ENCODE measurements at regions not wholly inside any gene's neighbourhood (a gene's known extent, or its start where the extent isn't known, plus 50 kb on each side); places are given as distances from the start of the nearest gene placed in this dataset.
"Not testable (repeated sequence)": the region's sequence is repeated elsewhere in the genome, so short reads cannot be mapped to it uniquely, and the experiment has no call there.

- H3K9me3 ChIP-seq (ENCODE audit: control insufficient read depth in 3 of 3, low read length in 3 of 3) = no peaks in the 10 kb centered on the region
- H3K36me3 ChIP-seq (ENCODE audit: control insufficient read depth in 3 of 3, insufficient read depth in 3 of 3, low read length in 3 of 3) = no peaks in the 10 kb centered on the region
Measured at GRCh38 chr20:40965671-40966070, 63.0 kb upstream of the TOP1 start.

GRCh38 chr20:40966103-40966502 is 62.5 kb upstream of the TOP1 start:
- H3K36me3 ChIP-seq (ENCODE audit: control insufficient read depth in 3 of 3, insufficient read depth in 3 of 3, low read length in 3 of 3) = no peaks in the 10 kb centered on the region
- H3K4me1 ChIP-seq (ENCODE audit: control insufficient read depth in 3 of 3, insufficient read depth in 3 of 3, low read length in 3 of 3) = peaks cover 6 to 8% (median 6%) of the 10 kb centered on the region in 3 donors
- no peak overlapping the region for H3K4me3 ChIP-seq (ENCODE audit: low read length in 3 of 3)
- peaks cover 0 to 4% (median 0%) of the 10 kb centered on the region in 3 donors for H3K27me3 ChIP-seq (ENCODE audit: control insufficient read depth in 3 of 3, insufficient read depth in 3 of 3, low read length in 3 of 3)
- no peak overlapping the region for H3K9ac ChIP-seq (ENCODE audit: low read depth in 1 of 3, low read length in 3 of 3)
- no peak overlapping the region for H3K27ac ChIP-seq (ENCODE audit: low read depth, low read length)
- H3K9me3 ChIP-seq (ENCODE audit: control insufficient read depth in 3 of 3, low read length in 3 of 3) = no peaks in the 10 kb centered on the region

More at GRCh38 chr20:40965671-40966070, 63.0 kb upstream of the TOP1 start:
- Histone ChIP-seq H3K4me3 (ENCODE audit: low read length in 3 of 3) (no peak overlapping the region), H3K4me1 (ENCODE audit: control insufficient read depth in 3 of 3, insufficient read depth in 3 of 3, low read length in 3 of 3) (peaks cover 6 to 10% (median 6%) of the 10 kb centered on the region in 3 donors), H3K27me3 (ENCODE audit: control insufficient read depth in 3 of 3, insufficient read depth in 3 of 3, low read length in 3 of 3) (peaks cover 0 to 4% (median 0%) of the 10 kb centered on the region in 3 donors), H3K9ac (ENCODE audit: low read depth in 1 of 3, low read length in 3 of 3) (no peak overlapping the region), H3K27ac (ENCODE audit: low read depth, low read length) (no peak overlapping the region)

GRCh38 chr20:40966516-40967185 is 62.0 kb upstream of the TOP1 start:
- H3K4me3 ChIP-seq (ENCODE audit: low read length in 3 of 3) = no peak overlapping the region

GRCh38 chr20:40967700-40968099 is 60.9 kb upstream of the TOP1 start:
- Histone ChIP-seq H3K27me3 (ENCODE audit: control insufficient read depth in 3 of 3, insufficient read depth in 3 of 3, low read length in 3 of 3) (no peaks in the 10 kb centered on the region), H3K4me1 (ENCODE audit: control insufficient read depth in 3 of 3, insufficient read depth in 3 of 3, low read length in 3 of 3) (peaks cover 4 to 6% (median 5%) of the 10 kb centered on the region in 3 donors), H3K36me3 (ENCODE audit: control insufficient read depth in 3 of 3, insufficient read depth in 3 of 3, low read length in 3 of 3) (no peaks in the 10 kb centered on the region), H3K4me3 (ENCODE audit: low read length in 3 of 3) (no peak overlapping the region), H3K27ac (ENCODE audit: low read depth, low read length) (no peak overlapping the region), H3K9ac (ENCODE audit: low read depth in 1 of 3, low read length in 3 of 3) (no peak overlapping the region), H3K9me3 (ENCODE audit: control insufficient read depth in 3 of 3, low read length in 3 of 3) (no peaks in the 10 kb centered on the region)

More at GRCh38 chr20:40966516-40967185, 62.0 kb upstream of the TOP1 start:
- Histone ChIP-seq H3K36me3 (ENCODE audit: control insufficient read depth in 3 of 3, insufficient read depth in 3 of 3, low read length in 3 of 3) (no peaks in the 10 kb centered on the region), H3K4me1 (ENCODE audit: control insufficient read depth in 3 of 3, insufficient read depth in 3 of 3, low read length in 3 of 3) (peaks cover 4 to 6% (median 6%) of the 10 kb centered on the region in 3 donors), H3K27me3 (ENCODE audit: control insufficient read depth in 3 of 3, insufficient read depth in 3 of 3, low read length in 3 of 3) (peaks cover 0 to 4% (median 0%) of the 10 kb centered on the region in 3 donors), H3K27ac (ENCODE audit: low read depth, low read length) (no peak overlapping the region), H3K9me3 (ENCODE audit: control insufficient read depth in 3 of 3, low read length in 3 of 3) (no peaks in the 10 kb centered on the region), H3K9ac (ENCODE audit: low read depth in 1 of 3, low read length in 3 of 3) (no peak overlapping the region)

- H3K4me3 ChIP-seq (ENCODE audit: low read length in 3 of 3) = peak overlapping the region; percentile 60 to 75 (median 73)
- H3K4me1 ChIP-seq (ENCODE audit: control insufficient read depth in 3 of 3, insufficient read depth in 3 of 3, low read length in 3 of 3); H3K36me3 ChIP-seq (ENCODE audit: control insufficient read depth in 3 of 3, insufficient read depth in 3 of 3, low read length in 3 of 3); H3K9me3 ChIP-seq (ENCODE audit: control insufficient read depth in 3 of 3, low read length in 3 of 3); H3K27ac ChIP-seq (ENCODE audit: low read depth, low read length); H3K27me3 ChIP-seq (ENCODE audit: control insufficient read depth in 3 of 3, insufficient read depth in 3 of 3, low read length in 3 of 3): not testable (repeated sequence)
- H3K9ac ChIP-seq (ENCODE audit: low read depth in 1 of 3, low read length in 3 of 3) = peak overlapping the region in 2 of 3 donors; percentile 40 to 43
Measured at GRCh38 chr20:40968816-40969562, 59.6 kb upstream of the TOP1 start.

GRCh38 chr20:40970218-40970617 is 58.4 kb upstream of the TOP1 start:
- Histone ChIP-seq H3K9me3 (ENCODE audit: control insufficient read depth in 3 of 3, low read length in 3 of 3) (no peaks in the 10 kb centered on the region), H3K27ac (ENCODE audit: low read depth, low read length) (no peak overlapping the region), H3K36me3 (ENCODE audit: control insufficient read depth in 3 of 3, insufficient read depth in 3 of 3, low read length in 3 of 3) (no peaks in the 10 kb centered on the region), H3K9ac (ENCODE audit: low read depth in 1 of 3, low read length in 3 of 3) (peak overlapping the region in 1 of 3 donors; percentile 25), H3K4me3 (ENCODE audit: low read length in 3 of 3) (no peak overlapping the region), H3K27me3 (ENCODE audit: control insufficient read depth in 3 of 3, insufficient read depth in 3 of 3, low read length in 3 of 3) (no peaks in the 10 kb centered on the region), H3K4me1 (ENCODE audit: control insufficient read depth in 3 of 3, insufficient read depth in 3 of 3, low read length in 3 of 3) (peaks cover 3 to 4% (median 3%) of the 10 kb centered on the region in 3 donors)

- Histone ChIP-seq H3K4me3 (ENCODE audit: low read length in 3 of 3) (no peak overlapping the region), H3K27ac (ENCODE audit: low read depth, low read length) (no peak overlapping the region), H3K36me3 (ENCODE audit: control insufficient read depth in 3 of 3, insufficient read depth in 3 of 3, low read length in 3 of 3) (no peaks in the 10 kb centered on the region), H3K4me1 (ENCODE audit: control insufficient read depth in 3 of 3, insufficient read depth in 3 of 3, low read length in 3 of 3) (no peaks in the 10 kb centered on the region), H3K9me3 (ENCODE audit: control insufficient read depth in 3 of 3, low read length in 3 of 3) (peaks cover 0 to 2% (median 0%) of the 10 kb centered on the region in 3 donors), H3K9ac (ENCODE audit: low read depth in 1 of 3, low read length in 3 of 3) (no peak overlapping the region), H3K27me3 (ENCODE audit: control insufficient read depth in 3 of 3, insufficient read depth in 3 of 3, low read length in 3 of 3) (no peaks in the 10 kb centered on the region)
Measured at GRCh38 chr20:40977218-40977617, 51.4 kb upstream of the TOP1 start.

GRCh38 chr20:40978761-40979160 is 49.9 kb upstream of the TOP1 start:
- Histone ChIP-seq H3K4me3 (ENCODE audit: low read length in 3 of 3) (no peak overlapping the region), H3K27me3 (ENCODE audit: control insufficient read depth in 3 of 3, insufficient read depth in 3 of 3, low read length in 3 of 3) (no peaks in the 10 kb centered on the region), H3K27ac (ENCODE audit: low read depth, low read length) (no peak overlapping the region), H3K9ac (ENCODE audit: low read depth in 1 of 3, low read length in 3 of 3) (no peak overlapping the region), H3K36me3 (ENCODE audit: control insufficient read depth in 3 of 3, insufficient read depth in 3 of 3, low read length in 3 of 3) (no peaks in the 10 kb centered on the region), H3K4me1 (ENCODE audit: control insufficient read depth in 3 of 3, insufficient read depth in 3 of 3, low read length in 3 of 3) (no peaks in the 10 kb centered on the region), H3K9me3 (ENCODE audit: control insufficient read depth in 3 of 3, low read length in 3 of 3) (peaks cover 0 to 2% (median 0%) of the 10 kb centered on the region in 3 donors)
